Suprapubic skin (tissue), 4 donors: ENCODE measurements at regions not wholly inside any gene's neighbourhood (a gene's known extent, or its start where the extent isn't known, plus 50 kb on each side); places are given as distances from the start of the nearest gene placed in this dataset.
A peak's percentile ranks its signal among the peaks of the same experiment; 100 is the strongest.

Experiments
- DNase-seq, 2 donors: peaks; one replicate each; pipeline ENCODE4 v3.0.0-alpha.2; 2019; ENCODE audit warnings: low spot score in 2 of 2
- H3K27ac ChIP-seq: fragments of 200-600 bp; sonication (generic); one replicate; pipeline ENCODE4 v1.5.1; 2019
- H3K27me3 ChIP-seq: fragments of 200-600 bp; sonication (generic); one replicate; pipeline ENCODE4 v1.5.1; 2019
- H3K36me3 ChIP-seq: fragments of 200-600 bp; sonication (generic); one replicate; pipeline ENCODE4 v1.5.1; 2019
- H3K4me1 ChIP-seq: fragments of 200-600 bp; sonication (generic); one replicate; pipeline ENCODE4 v1.5.1; 2019
- H3K4me3 ChIP-seq: fragments of 200-600 bp; sonication (generic); one replicate; pipeline ENCODE4 v1.5.1; 2019; ENCODE audit warnings: mild to moderate bottlenecking
- H3K9me3 ChIP-seq: fragments of 200-600 bp; sonication (generic); one replicate; pipeline ENCODE4 v1.5.1; 2019
- EP300 ChIP-seq: sonication (generic); formaldehyde crosslinking; IDR thresholded peaks from one replicate; pipeline ENCODE4 v1.6.1; 2017; ENCODE audit warnings: antibody characterized with exemption
- POLR2A ChIP-seq, 2 donors: fragments of 450-650 bp; IDR thresholded peaks; one replicate each; pipeline ENCODE4 v1.6.1; 2017; ENCODE audit warnings: antibody characterized with exemption in 2 of 2, mild to moderate bottlenecking in 2 of 2, moderate library complexity in 2 of 2
- POLR2AphosphoS5 ChIP-seq, 3 donors: sonication (generic); formaldehyde crosslinking; IDR thresholded peaks; one replicate each; pipeline ENCODE4 v1.6.1; 2017; ENCODE audit warnings: antibody characterized with exemption in 3 of 3
- WGBS: methylation state at CpG from one replicate; pipeline ENCODE4 v1.1.5; 2018; 5-methylcytosine and 5-hydroxymethylcytosine counted together
- TF ChIP-seq, protein P1 (sequence below), 2 donors: fragments of 200-600 bp in 1 of 2; fragments of 450-650 bp in 1 of 2; sonication (generic) in 1 of 2; IDR thresholded peaks; one replicate each; pipeline ENCODE4 v1.5.1; 2016 to 2019; ENCODE audit warnings: antibody characterized with exemption in 2 of 2, mild to moderate bottlenecking in 1 of 2, moderate library complexity in 1 of 2

- Histone ChIP-seq H3K36me3 (no peaks in the 10 kb centered on the region), H3K4me1 (no peaks in the 10 kb centered on the region), H3K9me3 (no peaks in the 10 kb centered on the region), H3K27ac (peak overlapping the region; percentile 13), H3K27me3 (no peaks in the 10 kb centered on the region), H3K4me3 (no peak overlapping the region)
- DNase-seq = no peak
- TF ChIP-seq POLR2A (IDR thresholded peaks at IDR 0.05) = no peak
- 67% methylated on average over 1 of the region's 1 CpG for WGBS
Measured at GRCh38 chr22:34886812-34887211, 179.1 kb upstream of the ISX start.

GRCh38 chr22:34897126-34897525, 168.8 kb upstream of the ISX start:
- Histone ChIP-seq H3K4me3 (no peak overlapping the region), H3K4me1 (peaks cover 3% of the 10 kb centered on the region), H3K9me3 (no peaks in the 10 kb centered on the region), H3K27me3 (peaks cover 3% of the 10 kb centered on the region), H3K36me3 (no peaks in the 10 kb centered on the region), H3K27ac (no peak overlapping the region)
- 47% methylated on average over 1 of the region's 1 CpG for WGBS
- no peak for DNase-seq
- no peak for TF ChIP-seq POLR2AphosphoS5 (IDR thresholded peaks at IDR 0.05)
- no peak for TF ChIP-seq POLR2A (IDR thresholded peaks at IDR 0.05)
- TF ChIP-seq, protein P1, sequence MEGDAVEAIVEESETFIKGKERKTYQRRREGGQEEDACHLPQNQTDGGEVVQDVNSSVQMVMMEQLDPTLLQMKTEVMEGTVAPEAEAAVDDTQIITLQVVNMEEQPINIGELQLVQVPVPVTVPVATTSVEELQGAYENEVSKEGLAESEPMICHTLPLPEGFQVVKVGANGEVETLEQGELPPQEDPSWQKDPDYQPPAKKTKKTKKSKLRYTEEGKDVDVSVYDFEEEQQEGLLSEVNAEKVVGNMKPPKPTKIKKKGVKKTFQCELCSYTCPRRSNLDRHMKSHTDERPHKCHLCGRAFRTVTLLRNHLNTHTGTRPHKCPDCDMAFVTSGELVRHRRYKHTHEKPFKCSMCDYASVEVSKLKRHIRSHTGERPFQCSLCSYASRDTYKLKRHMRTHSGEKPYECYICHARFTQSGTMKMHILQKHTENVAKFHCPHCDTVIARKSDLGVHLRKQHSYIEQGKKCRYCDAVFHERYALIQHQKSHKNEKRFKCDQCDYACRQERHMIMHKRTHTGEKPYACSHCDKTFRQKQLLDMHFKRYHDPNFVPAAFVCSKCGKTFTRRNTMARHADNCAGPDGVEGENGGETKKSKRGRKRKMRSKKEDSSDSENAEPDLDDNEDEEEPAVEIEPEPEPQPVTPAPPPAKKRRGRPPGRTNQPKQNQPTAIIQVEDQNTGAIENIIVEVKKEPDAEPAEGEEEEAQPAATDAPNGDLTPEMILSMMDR (IDR thresholded peaks at IDR 0.05) = no peak
- TF ChIP-seq EP300 = no peak

DNA sequence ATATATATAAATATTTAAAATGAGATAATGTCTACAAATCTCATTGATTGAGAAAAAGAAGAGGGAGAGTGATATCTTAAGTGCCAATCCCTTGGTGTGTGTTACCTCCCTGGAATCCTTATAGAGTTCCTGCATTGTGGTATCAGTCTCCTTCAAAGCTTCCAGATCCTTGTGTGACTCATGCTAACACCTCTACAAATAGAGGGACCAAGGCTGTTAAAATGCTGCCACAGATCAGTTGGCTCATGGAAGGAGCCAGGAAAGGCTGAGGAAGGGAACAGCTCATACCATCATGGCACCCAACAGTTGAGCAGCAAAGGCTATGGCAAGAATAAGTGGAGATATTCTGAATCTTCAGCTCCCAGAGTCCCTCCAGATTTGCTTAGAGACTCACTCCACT, 163.6 kb upstream of the ISX start:
- H3K4me1 ChIP-seq = no peaks in the 10 kb centered on the region
- no peaks in the 10 kb centered on the region for H3K36me3 ChIP-seq
- H3K27me3 ChIP-seq = no peaks in the 10 kb centered on the region
- no peak overlapping the region for H3K4me3 ChIP-seq
- TF ChIP-seq POLR2AphosphoS5 (IDR thresholded peaks at IDR 0.05) (no peak), POLR2A (IDR thresholded peaks at IDR 0.05) (no peak), EP300 (no peak)
- TF ChIP-seq, protein P1 (IDR thresholded peaks at IDR 0.05) = no peak
- no peak for DNase-seq
- H3K9me3 ChIP-seq = no peaks in the 10 kb centered on the region
- H3K27ac ChIP-seq = no peak overlapping the region

- no peaks in the 10 kb centered on the region for H3K4me1 ChIP-seq
- TF ChIP-seq EP300 (no peak), POLR2AphosphoS5 (IDR thresholded peaks at IDR 0.05) (no peak), POLR2A (IDR thresholded peaks at IDR 0.05) (no peak)
- TF ChIP-seq, protein P1 (IDR thresholded peaks at IDR 0.05) = no peak
- no peaks in the 10 kb centered on the region for H3K9me3 ChIP-seq
- no peaks in the 10 kb centered on the region for H3K36me3 ChIP-seq
- WGBS = 88% methylated on average over 4 of the region's 4 CpGs
- H3K27me3 ChIP-seq = no peaks in the 10 kb centered on the region
- no peak for DNase-seq
- H3K27ac ChIP-seq = no peak overlapping the region
- H3K4me3 ChIP-seq = no peak overlapping the region
Measured at GRCh38 chr22:34903416-34903815, 162.5 kb upstream of the ISX start.

- H3K4me3 ChIP-seq = no peak overlapping the region
- no peaks in the 10 kb centered on the region for H3K36me3 ChIP-seq
- no peaks in the 10 kb centered on the region for H3K27me3 ChIP-seq
- TF ChIP-seq POLR2AphosphoS5 (IDR thresholded peaks at IDR 0.05) (no peak), EP300 (no peak), POLR2A (IDR thresholded peaks at IDR 0.05) (no peak)
- TF ChIP-seq, protein P1 (IDR thresholded peaks at IDR 0.05) = no peak
- H3K4me1 ChIP-seq = no peaks in the 10 kb centered on the region
- 92% methylated on average over 1 of the region's 1 CpG for WGBS
- DNase-seq = no peak
- H3K27ac ChIP-seq = no peak overlapping the region
- H3K9me3 ChIP-seq = no peaks in the 10 kb centered on the region
Measured at GRCh38 chr22:34904486-34904885, 161.5 kb upstream of the ISX start.

DNA sequence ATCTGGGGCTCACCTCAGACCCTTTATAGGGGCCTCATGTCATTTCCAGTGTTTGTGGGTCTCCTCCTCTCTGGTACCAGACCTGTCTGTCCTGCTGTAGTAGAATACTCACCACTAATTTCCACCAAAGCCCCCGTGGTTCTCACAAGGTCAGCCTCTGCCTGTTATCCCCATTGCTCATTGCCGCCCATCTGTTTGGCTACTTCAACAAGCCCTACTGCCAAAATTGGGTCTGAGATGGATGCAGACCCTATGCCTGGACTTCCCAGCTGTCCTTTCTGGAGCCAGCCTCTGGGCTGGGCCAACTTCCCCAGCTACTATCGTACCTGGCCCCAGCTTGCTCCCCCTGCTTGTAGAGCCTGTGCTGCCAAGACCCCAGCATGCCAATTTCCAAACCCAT, 152.1 kb upstream of the ISX start:
- no peaks in the 10 kb centered on the region for H3K4me1 ChIP-seq
- TF ChIP-seq, protein P1 (IDR thresholded peaks at IDR 0.05) = no peak
- no peak for TF ChIP-seq EP300
- no peak for TF ChIP-seq POLR2AphosphoS5 (IDR thresholded peaks at IDR 0.05)
- no peak for TF ChIP-seq POLR2A (IDR thresholded peaks at IDR 0.05)
- 81% methylated on average over 3 of the region's 3 CpGs for WGBS
- no peak overlapping the region for H3K27ac ChIP-seq
- no peaks in the 10 kb centered on the region for H3K9me3 ChIP-seq
- no peak overlapping the region for H3K4me3 ChIP-seq
- no peaks in the 10 kb centered on the region for H3K27me3 ChIP-seq
- no peaks in the 10 kb centered on the region for H3K36me3 ChIP-seq
- no peak for DNase-seq
